GDM1 (cell line): ENCODE measurements at regions not wholly inside any gene's neighbourhood (a gene's known extent, or its start where the extent isn't known, plus 50 kb on each side); places are given as distances from the start of the nearest gene placed in this dataset.
"Not testable (repeated sequence)": the region's sequence is repeated elsewhere in the genome, so short reads cannot be mapped to it uniquely, and the experiment has no call there.

Source experiments
- DNase-seq: peaks from one replicate; lab custom pipeline; 2025; lab: John Stamatoyannopoulos, UW

GRCh38 chr4:10388146-10388545 lies 69.1 kb downstream of the ZNF518B start:
- not testable (repeated sequence) for DNase-seq

GRCh38 chr4:10385994-10386394 lies 71.2 kb downstream of the ZNF518B start:
- DNase-seq: no peak

- no peak for DNase-seq
These were observed 72.3 kb downstream of the ZNF518B start for GRCh38 chr4:10384974-10385373.

GRCh38 chr4:10383417-10383816 lies 73.8 kb downstream of the ZNF518B start:
- no peak for DNase-seq

GRCh38 chr4:10382171-10382570 lies 75.1 kb downstream of the ZNF518B start:
- DNase-seq: not testable (repeated sequence)

- DNase-seq: no peak
These were observed 76.1 kb downstream of the ZNF518B start for GRCh38 chr4:10381146-10381545.

- no peak for DNase-seq
These were observed 76.5 kb downstream of the ZNF518B start for GRCh38 chr4:10380735-10381134.

- no peak for DNase-seq
These were observed 85.3 kb downstream of the ZNF518B start for GRCh38 chr4:10371869-10372471.

- no peak for DNase-seq
These were observed 86.1 kb downstream of the ZNF518B start for GRCh38 chr4:10371121-10371520.

- no peak for DNase-seq
These were observed 87.7 kb downstream of the ZNF518B start for GRCh38 chr4:10369517-10369916.

- no peak for DNase-seq
These were observed 90.6 kb downstream of the ZNF518B start for GRCh38 chr4:10366628-10367027.

- DNase-seq: no peak
These were observed 93.0 kb downstream of the ZNF518B start for GRCh38 chr4:10364194-10364593.

- no peak for DNase-seq
These were observed 102.5 kb downstream of the ZNF518B start for GRCh38 chr4:10354746-10355145.

GRCh38 chr4:10354225-10354624 lies 103.0 kb downstream of the ZNF518B start:
- no peak for DNase-seq

GRCh38 chr4:10353110-10353509 lies 104.1 kb downstream of the ZNF518B start:
- DNase-seq: no peak

GRCh38 chr4:10348241-10348640 lies 109.0 kb downstream of the ZNF518B start:
- DNase-seq: no peak

GRCh38 chr4:10347815-10348214 lies 109.4 kb downstream of the ZNF518B start:
- no peak for DNase-seq

- no peak for DNase-seq
These were observed 109.9 kb downstream of the ZNF518B start for GRCh38 chr4:10347281-10347795.

GRCh38 chr4:10346023-10346422 lies 111.2 kb downstream of the ZNF518B start:
- DNase-seq: no peak

- no peak for DNase-seq
These were observed 111.8 kb downstream of the ZNF518B start for GRCh38 chr4:10345381-10345784.

- DNase-seq: no peak
These were observed 112.4 kb downstream of the ZNF518B start for GRCh38 chr4:10344824-10345223.

- no peak for DNase-seq
These were observed 113.6 kb downstream of the ZNF518B start for GRCh38 chr4:10343656-10344055.

GRCh38 chr4:10342866-10343265 lies 114.4 kb downstream of the ZNF518B start:
- DNase-seq: no peak

- no peak for DNase-seq
These were observed 120.8 kb downstream of the ZNF518B start for GRCh38 chr4:10336471-10336870.
